ACC112 (cell line): ENCODE measurements at regions not wholly inside any gene's neighbourhood (a gene's known extent, or its start where the extent isn't known, plus 50 kb on each side); places are given as distances from the start of the nearest gene placed in this dataset.

ENCODE experiments used
- H2AFZ ChIP-seq: fragments of 200-600 bp; sonication (generic); one replicate; pipeline ENCODE4 v1.6.0; 2017; ENCODE audit warnings: antibody characterized with exemption, low read length; ENCODE audit not compliant: unreplicated experiment
- H3K27ac ChIP-seq: fragments of 200-600 bp; sonication (generic); 2 replicates; pipeline ENCODE4 v1.5.1; 2014; ENCODE audit warnings: low read depth, mild to moderate bottlenecking, antibody characterized with exemption, low read length, moderate library complexity
- H3K27me3 ChIP-seq: fragments of 200-600 bp; sonication (generic); 2 replicates; pipeline ENCODE4 v1.6.1; 2014; ENCODE audit warnings: mild to moderate bottlenecking, antibody characterized with exemption, low read length, moderate library complexity, mixed read lengths; ENCODE audit not compliant: insufficient read depth
- H3K36me3 ChIP-seq: fragments of 200-600 bp; sonication (generic); 2 replicates; pipeline ENCODE4 v1.6.1; 2016; ENCODE audit warnings: mild to moderate bottlenecking, antibody characterized with exemption, low read length, moderate library complexity, mixed read lengths; ENCODE audit not compliant: insufficient read depth
- H3K4me1 ChIP-seq: fragments of 200-600 bp; sonication (generic); one replicate; pipeline ENCODE4 v1.6.1; 2016; ENCODE audit warnings: low read length, mixed read lengths; ENCODE audit not compliant: insufficient read depth, unreplicated experiment, control insufficient read depth
- H3K4me3 ChIP-seq: fragments of 200-600 bp; sonication (generic); 2 replicates; pipeline ENCODE4 v1.5.1; 2014; ENCODE audit warnings: mild to moderate bottlenecking, low read depth, low read length
- H3K79me2 ChIP-seq: fragments of 200-600 bp; sonication (generic); one replicate; pipeline ENCODE4 v1.6.0; 2016; ENCODE audit warnings: low read length; ENCODE audit not compliant: control insufficient read depth, unreplicated experiment, insufficient read depth

DNA sequence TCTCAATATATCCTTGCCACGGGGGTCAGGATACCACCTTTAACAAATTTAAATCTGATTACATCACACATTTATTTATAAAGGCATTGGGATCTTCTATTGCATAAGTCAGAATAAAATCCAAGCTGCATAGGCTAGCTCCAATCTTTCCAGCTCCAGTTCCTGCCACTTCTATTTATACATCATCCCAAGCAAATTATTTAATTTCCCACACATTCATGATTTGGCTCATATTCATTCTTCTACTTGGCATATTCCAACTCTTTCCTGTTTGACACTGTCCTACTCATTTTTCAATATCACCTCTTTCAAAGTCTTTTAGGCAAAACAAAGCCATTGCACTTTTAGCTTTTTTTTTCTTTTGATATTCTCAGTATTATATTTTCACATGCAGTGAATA, 579.0 kb upstream of the FZD8 start:
- Histone ChIP-seq H3K4me3 (no peak overlapping the region), H2AFZ (no peak overlapping the region), H3K4me1 (peaks cover 9% of the 10 kb centered on the region), H3K27ac (no peak overlapping the region), H3K36me3 (no peaks in the 10 kb centered on the region), H3K27me3 (no peaks in the 10 kb centered on the region; the same call in 1 of the 2 replicates), H3K79me2 (no peaks in the 10 kb centered on the region)

DNA sequence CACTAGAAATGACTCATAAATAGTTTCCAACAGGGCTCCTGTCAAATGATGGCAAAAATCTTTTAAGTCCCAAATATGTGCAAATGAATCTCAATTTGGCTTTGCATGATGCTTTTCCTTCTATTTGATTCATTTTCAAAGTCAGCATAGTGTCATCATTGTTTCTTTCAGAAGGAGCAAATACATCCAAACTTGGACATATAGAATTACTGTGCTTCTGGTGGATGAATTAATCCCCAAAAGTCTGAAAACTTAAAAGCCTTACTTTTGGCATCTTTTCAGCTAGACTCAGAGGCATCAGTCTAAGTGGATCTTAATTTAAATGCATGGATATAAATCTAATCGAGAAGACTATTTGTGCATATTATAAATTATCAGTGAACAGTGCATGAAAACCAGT, 578.1 kb upstream of the FZD8 start:
- no peaks in the 10 kb centered on the region for H3K36me3 ChIP-seq
- H3K4me3 ChIP-seq, result no peak overlapping the region
- H3K27ac ChIP-seq, result no peak overlapping the region
- peaks cover 9% of the 10 kb centered on the region for H3K4me1 ChIP-seq
- no peaks in the 10 kb centered on the region for H3K79me2 ChIP-seq
- H2AFZ ChIP-seq, result no peak overlapping the region
- H3K27me3 ChIP-seq, result no peaks in the 10 kb centered on the region; the same call in 1 of the 2 replicates

DNA sequence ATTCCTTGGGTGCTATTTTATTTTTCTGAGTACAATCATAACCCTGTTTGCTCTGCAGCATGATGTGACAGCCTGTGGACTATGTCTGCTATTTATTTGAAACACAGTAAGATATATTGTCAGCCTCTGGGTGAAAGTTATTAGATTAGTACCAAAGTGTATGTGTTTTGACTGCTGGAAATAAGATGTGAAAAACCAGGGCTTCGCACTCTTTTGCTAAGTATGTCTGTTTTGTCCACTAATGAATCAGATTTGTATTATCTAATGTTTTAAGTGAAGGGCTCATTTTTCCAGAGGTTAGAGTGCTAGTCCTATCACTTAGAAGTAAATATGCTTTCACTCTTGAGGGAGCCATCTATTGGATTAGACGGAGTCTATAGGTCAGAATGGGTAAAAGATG, 569.8 kb upstream of the FZD8 start:
- H2AFZ ChIP-seq, result no peak overlapping the region
- H3K27ac ChIP-seq, result no peak overlapping the region
- H3K79me2 ChIP-seq, result no peaks in the 10 kb centered on the region
- H3K4me3 ChIP-seq, result no peak overlapping the region
- H3K36me3 ChIP-seq, result no peaks in the 10 kb centered on the region
- no peaks in the 10 kb centered on the region for H3K27me3 ChIP-seq
- no peaks in the 10 kb centered on the region for H3K4me1 ChIP-seq

DNA sequence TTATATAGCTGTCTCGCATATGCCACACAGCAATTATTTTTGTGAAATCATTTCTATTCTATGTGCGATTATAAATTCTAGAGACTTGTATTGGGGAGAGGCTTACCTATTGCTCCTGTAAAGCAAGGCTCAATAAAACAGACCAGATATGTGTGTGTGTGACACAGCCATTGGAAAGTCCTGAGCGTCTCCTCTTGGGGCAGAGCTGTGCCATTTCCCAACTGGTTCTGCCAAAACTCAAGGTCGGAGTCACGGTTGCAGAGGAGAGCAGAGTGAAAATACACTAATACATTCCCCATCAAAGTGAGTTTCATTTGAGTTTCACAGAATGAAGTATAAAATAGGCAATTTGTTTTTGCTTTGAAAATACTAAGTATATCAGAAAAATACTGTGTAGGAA, 567.4 kb upstream of the FZD8 start:
- no peak overlapping the region for H3K4me3 ChIP-seq
- H2AFZ ChIP-seq, result no peak overlapping the region
- no peaks in the 10 kb centered on the region for H3K4me1 ChIP-seq
- H3K79me2 ChIP-seq, result no peaks in the 10 kb centered on the region
- no peak overlapping the region for H3K27ac ChIP-seq
- no peaks in the 10 kb centered on the region for H3K27me3 ChIP-seq
- no peaks in the 10 kb centered on the region for H3K36me3 ChIP-seq

DNA sequence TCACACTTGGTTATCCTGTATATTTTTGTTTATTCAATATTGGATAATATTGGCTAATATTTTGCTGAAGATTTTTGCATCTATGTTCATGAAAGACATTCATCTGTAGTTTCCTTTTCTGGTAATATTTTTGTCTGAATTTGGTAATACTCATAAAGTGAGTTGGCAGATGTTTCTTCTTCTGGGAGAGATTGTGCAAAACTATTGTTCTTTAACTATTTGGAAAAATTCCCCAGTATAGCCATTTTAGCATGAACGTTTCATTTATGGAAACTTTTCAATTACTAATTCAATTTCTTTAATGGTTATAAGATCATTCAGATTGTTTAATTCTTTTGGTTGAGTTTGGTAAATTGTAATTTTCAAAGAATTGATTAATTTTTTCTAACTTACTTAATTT, 560.8 kb upstream of the FZD8 start:
- Histone ChIP-seq H3K4me3 (no peak overlapping the region), H2AFZ (no peak overlapping the region), H3K36me3 (no peaks in the 10 kb centered on the region)

GRCh38 chr10:36200577-36200976, 558.5 kb upstream of the FZD8 start:
- no peaks in the 10 kb centered on the region for H3K36me3 ChIP-seq
- H3K27me3 ChIP-seq, result no peaks in the 10 kb centered on the region
- no peak overlapping the region for H2AFZ ChIP-seq
- no peaks in the 10 kb centered on the region for H3K79me2 ChIP-seq
- H3K27ac ChIP-seq, result no peak overlapping the region
- no peaks in the 10 kb centered on the region for H3K4me1 ChIP-seq
- no peak overlapping the region for H3K4me3 ChIP-seq

More for the DNA sequence above, 560.8 kb upstream of the FZD8 start:
- no peak overlapping the region for H3K27ac ChIP-seq
- H3K79me2 ChIP-seq, result no peaks in the 10 kb centered on the region
- no peaks in the 10 kb centered on the region for H3K4me1 ChIP-seq
- no peaks in the 10 kb centered on the region for H3K27me3 ChIP-seq

- Histone ChIP-seq H2AFZ (no peak overlapping the region), H3K27ac (no peak overlapping the region), H3K4me3 (no peak overlapping the region), H3K4me1 (no peaks in the 10 kb centered on the region), H3K36me3 (no peaks in the 10 kb centered on the region), H3K27me3 (no peaks in the 10 kb centered on the region), H3K79me2 (no peaks in the 10 kb centered on the region)
Measured at GRCh38 chr10:36198322-36198721, 556.2 kb upstream of the FZD8 start.

- Histone ChIP-seq H3K4me1 (no peaks in the 10 kb centered on the region), H3K27me3 (no peaks in the 10 kb centered on the region), H3K27ac (no peak overlapping the region), H3K4me3 (no peak overlapping the region), H3K36me3 (0 out of 2 replicates have a peak, but pooled peaks cover 2% of the 10 kb centered on the region), H3K79me2 (no peaks in the 10 kb centered on the region), H2AFZ (no peak overlapping the region)
Measured at GRCh38 chr10:36195364-36195763, 553.3 kb upstream of the FZD8 start.

GRCh38 chr10:36194276-36194675, 552.2 kb upstream of the FZD8 start:
- H3K79me2 ChIP-seq, result no peaks in the 10 kb centered on the region
- H3K27me3 ChIP-seq, result no peaks in the 10 kb centered on the region
- no peak overlapping the region for H3K27ac ChIP-seq
- H3K36me3 ChIP-seq, result 0 out of 2 replicates have a peak, but pooled peaks cover 2% of the 10 kb centered on the region
- no peak overlapping the region for H2AFZ ChIP-seq
- H3K4me3 ChIP-seq, result no peak overlapping the region
- no peaks in the 10 kb centered on the region for H3K4me1 ChIP-seq

DNA sequence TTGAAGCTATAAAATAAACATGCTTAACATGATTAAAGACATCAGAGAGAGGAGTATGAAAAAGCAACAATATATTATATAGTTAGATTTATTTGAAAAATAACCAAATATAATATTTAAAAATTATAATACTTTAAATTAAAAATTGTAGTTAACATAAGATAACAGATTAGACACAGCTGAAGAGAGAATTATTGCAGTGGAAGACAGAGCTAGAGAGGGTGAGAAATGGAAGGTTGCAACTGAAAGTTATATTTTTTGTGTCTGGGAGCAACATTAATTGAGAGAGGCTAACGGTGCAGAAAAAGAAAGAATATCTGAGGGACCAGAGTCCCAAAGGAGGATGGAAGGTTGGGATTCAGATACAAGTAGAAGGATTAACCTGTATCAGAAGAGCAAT, 548.9 kb upstream of the FZD8 start:
- H3K4me1 ChIP-seq, result no peaks in the 10 kb centered on the region
- no peaks in the 10 kb centered on the region for H3K27me3 ChIP-seq
- no peaks in the 10 kb centered on the region for H3K79me2 ChIP-seq
- H3K36me3 ChIP-seq, result 0 out of 2 replicates have a peak, but pooled peaks cover 2% of the 10 kb centered on the region
- H2AFZ ChIP-seq, result no peak overlapping the region
- no peak overlapping the region for H3K27ac ChIP-seq
- no peak overlapping the region for H3K4me3 ChIP-seq

DNA sequence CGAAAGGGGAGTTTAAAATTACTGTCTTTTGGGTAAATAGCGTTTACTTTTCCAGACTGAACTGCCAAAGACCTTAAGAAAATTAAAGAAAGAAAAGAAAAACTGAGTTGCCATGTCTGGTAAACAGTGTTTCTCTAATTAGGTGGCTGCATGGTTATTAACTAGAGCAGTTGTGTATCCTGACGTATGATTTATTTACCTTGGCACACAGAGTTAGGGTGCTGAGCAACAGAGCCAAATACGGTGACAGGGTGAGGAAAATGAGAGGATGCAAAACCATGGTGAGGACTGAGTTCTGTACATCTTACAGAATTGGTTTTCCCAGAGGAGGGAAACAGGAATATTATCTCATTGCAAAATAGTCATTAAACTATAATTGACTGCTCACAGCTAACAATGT, 546.4 kb upstream of the FZD8 start:
- Histone ChIP-seq H2AFZ (no peak overlapping the region), H3K79me2 (no peaks in the 10 kb centered on the region), H3K4me3 (no peak overlapping the region), H3K27me3 (no peaks in the 10 kb centered on the region), H3K27ac (no peak overlapping the region), H3K36me3 (0 out of 2 replicates have a peak, but pooled peaks cover 2% of the 10 kb centered on the region), H3K4me1 (no peaks in the 10 kb centered on the region)
